HCEC 1CT (cell line): ENCODE measurements at regions not wholly inside any gene's neighbourhood (a gene's known extent, or its start where the extent isn't known, plus 50 kb on each side); places are given as distances from the start of the nearest gene placed in this dataset.
A peak's percentile ranks its signal among the peaks of the same experiment; 100 is the strongest.

Experiments used
- DNase-seq: peaks from one replicate; pipeline ENCODE4 v3.0.0-alpha.2; 2017

DNA sequence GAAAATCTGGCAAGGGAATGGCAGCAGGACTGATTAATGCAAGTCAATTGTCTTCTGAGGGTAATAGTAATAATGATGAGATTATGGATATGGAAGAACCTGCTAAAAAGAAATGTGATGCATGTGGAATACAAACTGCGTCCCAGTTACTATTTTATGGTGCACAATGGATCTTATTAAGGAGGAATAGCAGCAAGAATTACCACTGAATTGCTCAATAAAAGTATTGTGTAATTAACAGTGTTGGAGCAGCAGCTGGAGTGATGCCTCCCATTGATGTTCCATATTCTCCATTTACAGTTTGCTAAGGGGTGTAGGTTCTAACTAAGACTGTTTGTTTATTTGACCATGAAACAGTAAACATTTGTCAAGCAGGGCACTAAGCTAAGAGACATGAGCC, 167.9 kb downstream of the HRH4 start:
- DNase-seq: peak; percentile 6

DNA sequence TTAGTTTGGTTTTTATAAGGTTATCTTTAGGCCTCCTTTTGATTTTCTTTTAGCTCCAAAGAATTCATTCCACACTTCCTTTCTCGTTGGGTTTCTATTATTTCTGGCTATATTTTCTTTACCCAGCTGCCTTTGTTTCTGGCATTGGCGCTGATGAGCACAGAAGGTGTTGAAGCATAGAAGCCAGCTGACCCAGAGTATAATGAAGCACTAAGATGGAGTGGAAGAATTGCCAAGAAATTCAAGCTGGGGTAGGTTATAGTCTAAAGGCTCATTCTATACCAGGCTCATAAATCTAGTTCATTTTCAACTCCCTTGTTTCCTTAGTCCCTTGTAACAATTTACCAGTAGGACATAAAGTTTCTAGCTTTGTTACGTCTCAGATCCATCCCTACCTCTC, 169.5 kb downstream of the HRH4 start:
- DNase-seq: no peak

DNA sequence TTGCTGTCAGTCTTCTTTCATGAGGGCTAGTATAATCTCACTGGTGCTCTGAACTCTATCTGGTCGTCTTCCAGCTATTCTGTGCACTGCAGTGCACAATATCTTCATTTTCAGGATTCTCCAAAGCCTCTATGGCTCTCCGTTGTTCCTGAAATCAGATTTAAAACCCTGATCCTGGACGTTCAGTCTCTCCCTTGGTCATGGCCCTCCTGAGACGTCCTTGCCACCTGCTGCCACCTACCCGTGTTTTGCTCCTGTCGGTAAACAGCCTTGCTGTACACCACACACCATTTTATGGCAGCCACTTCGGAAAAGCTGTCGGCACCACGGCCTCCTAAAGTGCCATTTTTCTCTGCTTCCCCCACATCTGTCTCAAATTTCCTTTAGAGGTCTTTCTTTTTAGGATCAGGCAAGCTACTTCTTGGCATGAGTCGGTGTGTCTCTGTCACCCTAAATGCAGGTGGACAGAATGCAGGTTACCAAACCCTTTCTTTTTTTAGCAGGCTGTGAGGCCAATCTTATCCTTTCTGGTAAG, 170.0 kb downstream of the HRH4 start:
- no peak for DNase-seq

DNA sequence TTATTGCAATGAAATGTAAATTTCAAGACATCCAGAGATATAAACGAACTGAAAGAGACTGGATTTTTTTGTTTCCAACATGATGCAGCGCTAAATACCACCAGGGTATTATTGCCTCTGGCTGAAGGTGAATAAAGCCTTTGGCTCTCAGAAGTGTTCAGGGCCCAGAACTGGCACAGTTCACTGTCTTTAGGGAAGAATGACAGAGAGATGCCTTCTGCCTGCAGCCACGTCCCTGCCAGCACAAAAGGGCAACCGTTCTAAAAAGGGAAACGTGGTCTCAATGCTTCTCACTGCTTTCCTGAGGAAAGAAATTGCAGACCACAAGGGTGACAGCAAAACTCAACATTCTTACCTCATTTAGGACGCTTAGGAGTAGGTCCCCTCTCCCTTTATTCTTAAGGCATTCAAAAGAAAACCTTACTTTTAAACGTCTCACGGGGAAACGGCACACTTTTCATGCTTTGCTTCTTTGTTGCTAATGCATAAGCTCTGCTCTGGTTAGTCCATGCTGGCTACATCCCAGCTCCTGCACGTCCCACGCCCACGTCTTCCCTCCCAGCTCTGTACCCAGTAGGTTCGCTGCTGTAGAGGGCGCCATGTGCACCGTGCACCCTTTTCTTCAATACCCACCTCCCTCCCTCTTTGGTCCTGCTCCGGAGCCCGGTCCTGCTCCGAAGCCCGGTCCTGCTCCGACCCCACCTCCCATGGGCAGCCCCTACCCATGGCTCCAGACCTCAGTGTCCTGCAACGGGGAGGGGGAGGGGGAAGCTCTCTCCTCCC, 171.0 kb downstream of the HRH4 start:
- no peak for DNase-seq

DNA sequence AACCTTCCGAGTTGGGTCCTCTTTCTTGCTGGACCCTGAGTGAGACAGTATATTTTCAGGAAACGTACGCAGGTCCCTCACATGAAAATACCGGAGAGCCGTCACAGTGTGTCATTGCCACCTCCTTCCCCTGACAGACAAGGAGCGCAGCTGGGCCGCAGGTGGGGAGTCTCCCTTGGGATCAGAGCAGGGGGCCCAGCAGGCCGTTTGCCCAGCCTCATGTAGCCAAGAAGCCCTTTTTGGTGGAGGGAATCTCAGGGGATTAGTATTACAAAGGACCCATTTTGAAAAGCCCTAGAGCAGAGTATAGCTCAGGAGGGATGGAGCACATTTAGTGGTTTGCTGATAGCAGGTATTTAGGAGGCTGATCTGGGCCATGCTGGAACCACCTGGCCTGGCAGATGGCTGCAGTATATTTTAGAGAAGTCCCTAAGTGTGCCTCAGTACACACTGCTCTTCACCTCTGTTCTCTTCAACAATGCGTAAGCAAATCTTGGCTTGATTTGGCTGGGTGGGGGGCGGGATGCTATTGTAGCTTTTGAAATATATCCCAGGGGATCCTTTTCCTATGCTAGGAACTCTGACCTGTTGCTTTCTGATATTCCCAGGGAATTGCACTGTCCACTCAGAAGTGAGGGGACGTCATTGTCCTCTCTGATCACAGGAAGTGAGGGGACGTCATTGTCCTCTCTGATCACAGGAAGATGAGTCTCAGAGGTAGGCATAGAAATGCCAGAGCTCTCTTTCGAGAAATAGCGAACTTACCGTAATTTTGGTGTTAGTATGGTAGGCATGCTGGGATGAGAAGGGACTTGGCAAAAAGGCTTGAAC, 171.9 kb downstream of the HRH4 start:
- DNase-seq: no peak

DNA sequence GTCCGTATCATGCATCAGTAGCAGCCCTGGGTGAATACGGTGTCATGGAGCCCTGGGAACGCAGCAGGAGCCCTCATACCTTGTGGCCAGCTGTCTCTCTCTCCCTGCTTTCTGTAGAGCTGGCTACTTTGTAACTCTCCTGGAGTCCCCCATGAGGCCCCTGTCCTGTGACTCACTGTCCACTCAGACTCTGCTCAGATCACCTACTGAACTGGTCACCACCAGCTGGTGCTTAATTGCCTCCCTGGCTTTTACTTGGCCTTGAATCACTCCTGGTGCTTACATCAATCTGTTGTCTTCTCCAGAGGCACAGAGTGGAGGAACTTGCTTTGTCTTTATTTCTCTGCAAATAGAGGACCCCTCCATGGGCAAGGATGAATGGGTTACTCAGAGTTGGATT, 172.7 kb downstream of the HRH4 start:
- DNase-seq: peak; percentile 79

DNA sequence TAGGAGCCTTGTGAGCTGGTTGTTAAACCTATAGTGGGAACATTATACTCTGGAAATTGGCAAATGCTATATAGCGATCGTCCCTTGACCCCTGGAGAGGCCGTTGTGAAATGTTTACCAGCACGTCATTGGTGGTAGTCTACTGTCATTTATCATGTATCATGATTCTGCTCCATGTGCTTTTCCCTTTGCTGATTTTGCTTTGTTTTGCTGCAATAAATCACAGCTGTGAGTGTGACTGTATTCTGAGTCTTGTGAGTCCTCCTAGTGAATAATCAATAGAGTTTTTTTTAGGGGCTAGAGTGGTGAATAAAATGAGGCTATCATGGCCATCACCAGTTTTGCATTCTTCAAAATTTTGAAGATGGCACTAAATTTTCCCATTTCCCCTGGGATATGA, 189.1 kb downstream of the HRH4 start:
- no peak for DNase-seq

DNA sequence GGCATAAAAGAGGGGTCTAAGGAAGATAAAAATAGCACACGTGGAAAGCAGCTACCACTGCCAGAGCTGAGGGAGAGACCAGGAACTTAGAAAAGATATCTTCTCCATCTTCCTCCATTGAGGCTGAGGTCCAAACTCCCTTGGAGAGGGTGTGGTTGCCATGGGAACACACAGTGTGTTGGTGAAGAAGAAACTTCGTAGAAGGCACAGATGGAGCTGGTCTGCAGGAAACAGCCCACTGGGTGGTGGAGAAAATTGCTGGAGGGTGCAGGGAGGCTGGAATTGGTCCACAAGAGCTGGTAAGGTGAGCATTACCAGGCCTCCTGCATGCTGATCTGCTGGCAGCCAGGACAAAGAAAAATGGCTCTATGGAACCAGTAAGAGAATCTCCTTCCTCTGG, 191.0 kb downstream of the HRH4 start:
- no peak for DNase-seq

DNA sequence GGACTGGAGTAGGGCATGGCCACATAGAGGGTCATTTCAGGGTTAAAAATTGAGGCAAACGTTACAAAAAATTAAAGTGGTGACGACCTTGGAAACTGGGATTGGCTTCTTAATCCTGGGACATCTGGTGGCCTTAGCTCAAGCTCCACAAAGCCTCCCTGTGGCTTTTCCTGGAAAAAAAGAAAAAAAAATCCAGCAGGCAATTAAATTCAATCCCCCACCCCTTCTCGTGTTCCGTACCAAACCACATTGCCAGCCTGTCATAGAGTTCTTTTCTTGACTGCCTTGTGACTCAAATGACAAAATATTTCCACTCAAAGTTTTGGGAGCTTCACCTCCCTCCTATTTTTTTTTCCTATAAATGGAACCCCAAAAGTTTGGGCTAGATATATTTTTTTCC, 195.6 kb downstream of the HRH4 start:
- peak; percentile 23 for DNase-seq

DNA sequence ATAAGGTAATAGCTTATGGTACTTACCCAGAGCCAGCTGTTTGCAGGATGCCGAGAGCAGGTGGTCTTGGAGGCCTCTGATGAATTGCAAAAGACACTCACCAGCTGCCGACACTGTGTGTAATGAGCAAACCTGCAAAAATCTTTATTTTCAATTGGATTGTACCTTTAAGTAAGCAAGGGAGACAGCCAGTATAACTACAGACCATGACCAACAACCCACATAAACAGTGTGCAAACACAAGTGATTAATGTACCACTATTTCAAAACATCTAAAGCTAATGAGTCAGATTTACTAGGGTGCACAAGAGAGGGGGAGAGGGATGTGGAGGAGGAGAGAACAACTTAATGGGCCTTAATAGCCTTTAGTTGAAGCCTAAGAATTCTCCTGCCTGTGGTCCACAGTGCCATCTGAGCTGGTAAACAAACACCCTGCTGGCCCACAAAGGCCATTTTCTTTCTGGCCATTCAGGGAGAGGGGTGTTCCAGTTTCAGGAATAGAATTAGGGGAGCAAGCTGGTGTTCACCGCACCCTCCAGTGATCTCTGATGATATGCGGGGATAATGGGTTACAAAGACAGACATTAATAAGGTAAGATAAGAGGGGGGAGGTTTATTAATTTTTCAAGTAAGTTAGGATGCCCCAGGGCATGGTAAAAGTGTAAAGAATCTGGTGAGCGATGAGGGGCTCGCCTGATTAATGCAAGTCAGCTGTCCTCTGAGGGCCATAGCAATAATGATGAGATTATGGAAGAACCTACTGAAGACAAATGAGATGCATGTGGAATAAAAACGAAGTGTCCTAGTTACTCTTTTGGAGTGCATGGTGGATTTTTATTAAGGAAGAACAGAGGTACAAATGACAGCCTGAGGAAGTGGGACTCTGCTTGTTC, 196.4 kb downstream of the HRH4 start:
- DNase-seq: peak; percentile 78

DNA sequence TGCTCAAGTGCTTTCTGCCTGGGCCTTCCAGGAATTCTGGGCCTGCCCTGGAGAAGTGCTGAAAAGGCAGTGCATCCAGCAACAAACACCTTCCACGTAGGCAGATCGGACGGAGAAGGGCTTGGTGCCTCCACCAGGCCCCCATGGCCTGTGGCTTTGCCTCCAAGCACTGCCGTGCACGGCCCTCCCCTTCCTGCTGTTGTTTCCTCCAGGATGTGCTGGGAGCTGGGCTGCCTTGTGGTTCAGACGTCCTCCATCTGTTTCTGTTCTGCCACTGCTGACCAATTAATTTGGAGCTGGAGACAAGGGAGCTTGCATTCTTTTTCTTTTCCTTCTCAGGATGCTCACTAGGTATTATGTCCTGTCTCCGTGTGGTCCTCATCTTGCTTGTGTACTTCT, 197.0 kb downstream of the HRH4 start:
- no peak for DNase-seq

DNA sequence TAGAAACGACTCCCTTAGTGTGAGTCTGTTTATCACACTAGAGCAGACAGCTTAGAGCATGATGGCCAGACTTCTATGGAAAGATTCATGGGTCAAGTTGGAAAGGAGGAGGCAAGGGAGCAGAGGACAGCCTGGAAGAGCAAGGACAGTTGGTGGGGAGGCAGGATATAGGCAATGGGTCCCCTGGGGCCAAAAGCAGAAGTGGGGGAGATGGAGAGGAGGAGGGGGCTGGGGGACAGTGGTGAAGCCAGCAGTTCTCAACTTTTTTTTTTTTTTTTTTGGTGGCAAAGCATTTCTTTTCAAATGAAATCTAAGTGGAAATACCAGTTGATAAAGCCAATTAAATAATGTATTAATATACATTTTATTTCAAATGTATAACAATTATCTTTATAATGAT, 197.9 kb downstream of the HRH4 start:
- DNase-seq: no peak

DNA sequence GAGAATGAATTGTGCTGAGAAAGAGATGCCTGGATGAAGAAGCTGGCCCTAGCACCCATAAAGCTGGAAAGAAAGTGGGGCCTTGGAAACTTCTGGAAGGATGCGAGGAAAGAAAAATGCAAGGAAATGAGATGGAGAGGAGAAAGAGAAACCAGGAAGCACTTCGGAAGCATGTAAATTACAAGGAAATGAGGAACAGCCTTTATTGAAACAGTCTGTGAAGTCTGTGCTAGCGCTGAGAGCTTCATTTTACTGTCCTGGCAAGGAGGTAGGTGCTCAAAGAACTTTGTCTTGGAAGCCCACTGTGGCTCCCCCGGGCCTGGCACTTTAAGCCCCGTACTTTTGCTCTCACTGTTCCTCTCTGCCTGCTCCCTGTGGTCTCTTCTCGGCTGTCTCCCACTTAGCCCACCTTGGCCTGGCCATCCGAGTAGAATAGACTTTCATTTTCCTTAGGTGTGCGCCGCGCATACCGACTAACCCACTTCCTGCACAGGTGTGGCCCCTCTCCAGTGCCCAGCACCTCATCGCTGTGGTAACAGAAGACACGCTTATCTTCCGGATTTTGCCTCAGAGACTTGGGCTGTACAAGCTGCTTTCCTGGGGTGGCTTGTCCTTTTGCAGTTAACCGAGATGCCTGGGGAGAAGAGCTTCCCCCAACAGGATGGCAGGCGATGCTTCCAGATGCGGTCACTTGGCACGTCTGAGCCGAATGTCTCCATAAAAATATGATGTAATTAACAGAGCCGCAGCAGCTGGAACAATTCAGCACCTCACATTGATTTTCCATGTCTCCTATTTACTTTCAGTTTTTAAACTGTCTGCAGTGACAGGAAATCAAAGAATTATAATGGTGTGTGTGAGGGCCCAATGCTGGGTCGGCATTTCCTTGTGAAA, 199.6 kb downstream of the HRH4 start:
- no peak for DNase-seq

DNA sequence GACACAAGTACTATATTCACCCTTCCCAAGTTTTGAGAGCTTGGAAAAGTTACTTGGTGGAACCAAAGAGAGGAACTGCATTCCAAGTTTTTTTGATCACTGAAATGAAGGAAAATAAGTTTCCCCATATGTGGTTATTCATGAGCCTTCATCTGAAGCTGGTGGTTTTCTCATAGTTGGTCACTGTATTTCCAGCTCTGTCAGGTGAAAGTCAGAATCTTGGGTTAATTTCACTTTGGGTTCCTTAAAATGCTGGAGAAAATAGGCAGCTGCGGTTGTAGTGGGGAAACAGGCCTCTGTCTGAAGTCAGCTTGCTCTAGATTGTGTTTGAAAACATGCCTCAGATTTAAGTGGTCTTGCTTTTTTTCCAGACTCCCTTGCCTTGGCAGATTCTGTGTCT, 200.5 kb downstream of the HRH4 start:
- no peak for DNase-seq

DNA sequence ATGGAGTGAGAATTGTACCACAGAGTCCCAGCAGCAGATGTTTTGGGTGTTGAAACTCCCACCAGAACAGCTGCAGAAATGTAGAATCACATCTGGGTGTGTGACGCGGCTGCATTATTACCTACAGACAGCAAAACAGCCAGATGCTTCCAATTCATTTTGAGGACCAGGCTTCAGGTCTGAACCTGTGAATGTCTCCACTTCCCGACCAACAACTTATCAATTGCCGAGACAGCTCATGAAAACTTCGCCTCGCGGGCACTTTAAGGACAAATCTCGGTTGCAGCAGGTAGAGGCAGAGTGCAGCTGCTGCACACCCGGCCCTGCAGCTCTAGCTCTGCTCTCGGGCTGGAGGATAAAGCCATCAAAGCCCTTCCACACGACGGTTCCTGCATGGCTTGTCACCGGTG, 202.0 kb downstream of the HRH4 start:
- no peak for DNase-seq

DNA sequence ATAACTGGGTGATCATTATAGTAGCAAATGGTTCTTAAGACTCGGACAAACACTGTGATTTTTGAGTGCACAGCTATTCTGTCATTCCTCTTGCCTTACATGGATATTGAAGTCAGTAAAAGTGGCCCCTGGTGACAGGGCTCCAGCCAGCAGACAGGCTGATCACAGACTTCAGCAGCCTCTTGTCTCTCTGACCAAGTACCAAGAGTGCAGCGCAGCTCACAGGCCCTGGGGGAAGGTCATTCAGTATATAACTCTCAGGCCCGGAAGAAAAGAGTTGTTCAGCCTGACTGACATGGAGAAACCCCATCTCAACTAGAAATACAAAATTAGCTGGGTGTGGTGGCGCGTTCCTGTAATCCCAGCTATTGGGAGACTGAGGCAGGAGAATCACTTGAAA, 202.6 kb downstream of the HRH4 start:
- DNase-seq: no peak

DNA sequence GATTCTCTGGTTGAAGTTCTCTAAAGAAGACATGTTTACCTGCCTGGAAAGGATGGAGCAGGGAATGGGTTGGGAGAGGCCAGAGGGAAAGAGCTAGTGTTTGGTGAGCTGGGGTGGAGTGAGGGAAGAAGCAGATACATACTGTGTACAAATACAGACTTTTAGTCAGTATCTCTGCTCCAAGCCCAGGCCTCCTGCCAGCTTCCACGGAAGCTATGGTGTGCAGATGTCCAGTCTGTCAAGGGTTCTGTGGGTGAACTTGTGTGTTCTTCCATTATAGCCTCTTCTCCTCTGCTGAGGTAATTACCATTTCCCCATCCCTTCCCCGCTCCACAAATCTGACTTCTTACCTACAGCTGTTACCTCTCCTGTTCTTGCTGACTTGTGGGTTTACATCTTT, 208.6 kb downstream of the HRH4 start:
- DNase-seq: no peak

DNA sequence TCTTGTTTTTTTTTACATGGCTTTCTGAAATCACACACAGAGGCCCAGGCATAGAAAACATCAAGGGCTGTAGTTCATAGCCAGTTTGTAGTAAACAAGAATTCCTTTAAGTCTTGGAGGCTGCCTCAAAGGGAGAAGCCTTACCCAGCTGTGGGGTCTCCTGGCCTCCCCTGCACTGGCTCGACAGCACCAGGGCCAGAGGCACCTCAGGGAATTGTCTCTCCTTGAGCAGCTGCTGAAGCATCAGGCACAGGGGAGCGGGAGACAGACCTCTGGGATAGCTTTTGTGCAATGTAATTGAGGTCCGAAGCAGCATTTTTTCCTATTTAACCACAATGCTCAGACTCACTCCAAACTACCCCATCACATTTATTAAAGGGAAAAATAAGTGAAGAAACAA, 209.1 kb downstream of the HRH4 start:
- no peak for DNase-seq

DNA sequence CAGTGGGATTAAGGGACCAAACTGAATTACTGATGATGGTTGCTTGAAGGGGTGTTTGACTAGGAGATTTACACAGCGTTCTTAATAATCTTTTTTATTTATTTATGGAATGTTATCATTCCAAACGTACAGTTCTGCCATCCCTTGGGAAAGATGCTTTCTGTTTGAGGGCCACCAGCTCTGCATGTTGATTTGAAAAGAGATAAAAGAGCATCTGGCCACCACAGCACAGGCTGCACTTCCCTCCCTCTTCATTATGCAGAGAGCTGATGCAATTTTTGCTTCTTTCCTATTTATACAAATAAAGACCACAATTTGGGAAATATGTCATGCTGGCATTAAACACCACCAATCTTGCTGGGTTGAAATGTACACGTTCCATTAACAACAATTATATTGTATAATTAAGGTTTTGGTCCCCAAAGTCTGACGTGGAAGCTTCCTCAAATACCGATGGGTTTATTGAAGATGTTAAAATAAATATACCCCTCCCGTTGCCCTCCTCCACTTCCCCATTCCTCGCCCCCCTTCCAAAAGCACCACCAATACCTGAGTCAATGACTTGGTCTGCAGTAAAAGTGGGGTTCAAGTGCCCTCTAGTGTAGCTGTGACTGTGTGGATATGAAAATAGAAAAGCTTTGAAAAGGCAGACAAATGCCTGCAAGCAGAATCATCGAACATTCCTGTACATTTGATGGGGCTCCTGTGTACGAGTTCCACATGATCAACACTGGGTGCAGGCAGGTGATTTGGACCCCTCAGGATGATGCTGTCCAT, 211.9 kb downstream of the HRH4 start:
- DNase-seq: peak; percentile 22

DNA sequence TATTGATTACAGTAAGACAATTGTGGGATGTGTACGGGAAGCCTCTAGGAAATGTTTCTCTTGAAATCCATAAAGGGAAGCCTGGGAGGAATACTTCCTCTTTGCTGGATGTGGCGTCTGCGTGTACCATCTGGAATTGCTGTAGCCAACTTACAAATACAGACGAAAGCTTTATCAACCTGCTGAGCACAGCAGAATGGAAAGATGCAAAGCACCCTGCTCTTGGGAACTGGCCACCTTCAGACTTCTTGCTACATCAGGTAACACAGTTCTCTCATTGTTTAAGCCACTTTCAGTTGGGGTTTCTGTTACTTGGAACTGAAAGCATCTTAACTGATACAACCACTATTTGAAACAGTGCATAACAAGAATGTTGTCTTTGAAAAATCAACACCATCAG, 213.8 kb downstream of the HRH4 start:
- no peak for DNase-seq

DNA sequence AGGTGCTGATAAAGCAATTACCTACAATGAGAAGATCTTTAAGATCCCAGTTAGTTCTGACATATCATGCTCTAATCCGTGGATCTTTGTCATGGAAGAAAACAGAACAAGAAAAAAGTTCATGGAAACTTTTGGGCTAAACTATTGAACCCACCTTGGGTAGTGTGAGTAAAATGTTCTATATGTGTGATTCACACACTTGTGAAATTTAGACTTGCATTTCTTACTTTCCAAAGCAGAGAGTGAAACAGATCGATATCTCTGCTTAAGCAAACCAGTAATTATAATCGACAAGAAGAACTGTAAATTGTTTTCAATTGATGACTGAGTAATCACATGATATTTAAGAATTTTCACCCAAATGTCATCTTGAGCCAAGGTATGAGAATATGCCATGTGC, 214.2 kb downstream of the HRH4 start:
- no peak for DNase-seq
